SU-DHL-6 (cell line): ENCODE measurements at regions not wholly inside any gene's neighbourhood (a gene's known extent, or its start where the extent isn't known, plus 50 kb on each side); places are given as distances from the start of the nearest gene placed in this dataset.

Experiments used
- CTCF ChIP-seq: fragments of 200-600 bp; sonication (generic); IDR thresholded peaks from one replicate; pipeline ENCODE4 v1.5.1; 2017; ENCODE audit warnings: antibody characterized with exemption, mild to moderate bottlenecking, low read length, moderate library complexity; ENCODE audit not compliant: insufficient read depth, poor library complexity, severe bottlenecking
- EZH2phosphoT487 ChIP-seq: fragments of 200-600 bp; sonication (generic), shearing (Covaris generic); conservative IDR thresholded peaks from 2 replicates; pipeline ENCODE4 v1.6.1; 2018; ENCODE audit warnings: mild to moderate bottlenecking, antibody characterized with exemption, low read length, moderate library complexity, mixed read lengths

- no peak for TF ChIP-seq CTCF
- no peak for TF ChIP-seq EZH2phosphoT487
These were observed 57.8 kb upstream of the OTOS start for GRCh38 chr2:240198226-240198625.
